CD4-positive, alpha-beta T cell treated with Interleukin-4 for 4 hours (primary cell): ENCODE measurements at regions not wholly inside any gene's neighbourhood (a gene's known extent, or its start where the extent isn't known, plus 50 kb on each side); places are given as distances from the start of the nearest gene placed in this dataset.

Experiments
- DNase-seq: peaks from one replicate; pipeline ENCODE4 v3.0.0-alpha.2; 2020

DNA sequence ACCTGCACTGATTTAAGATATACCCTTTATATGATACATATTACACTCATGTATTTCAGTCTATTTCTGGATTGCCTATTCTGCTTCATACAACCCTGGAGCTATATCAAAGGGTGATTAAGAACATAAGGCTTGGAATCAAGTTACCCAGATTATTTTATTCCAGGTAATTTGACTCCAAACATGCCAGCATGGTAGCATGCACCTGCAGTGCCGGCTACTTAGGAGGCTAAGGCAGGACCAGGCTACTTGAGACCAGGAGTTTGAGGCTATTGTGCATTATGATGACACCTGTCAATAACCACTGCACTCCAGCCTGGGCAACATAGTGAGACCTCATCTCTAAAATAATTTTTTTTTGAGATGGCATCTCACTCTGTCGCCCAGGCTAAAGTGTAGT, 50.4 kb upstream of the NEO1 start:
- DNase-seq = no peak

DNA sequence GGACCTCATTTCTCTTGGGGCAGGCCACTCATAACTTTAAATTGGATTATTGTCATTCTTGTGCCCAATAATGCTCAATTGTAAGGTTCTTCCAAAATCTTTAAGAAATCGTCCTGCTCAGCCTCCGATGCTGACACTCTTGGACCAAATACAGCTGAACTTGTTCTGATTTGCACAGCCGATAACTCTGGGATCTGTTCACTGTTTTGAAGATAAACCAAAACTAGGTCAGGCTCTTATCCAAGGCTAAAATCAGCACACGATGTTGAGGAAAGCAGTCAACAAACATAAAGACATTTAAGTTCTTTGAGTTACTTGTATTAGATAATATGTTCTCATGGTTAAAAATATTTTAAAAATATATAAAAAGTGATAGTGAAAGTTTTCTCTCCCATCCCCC, 52.0 kb upstream of the NEO1 start:
- no peak for DNase-seq

DNA sequence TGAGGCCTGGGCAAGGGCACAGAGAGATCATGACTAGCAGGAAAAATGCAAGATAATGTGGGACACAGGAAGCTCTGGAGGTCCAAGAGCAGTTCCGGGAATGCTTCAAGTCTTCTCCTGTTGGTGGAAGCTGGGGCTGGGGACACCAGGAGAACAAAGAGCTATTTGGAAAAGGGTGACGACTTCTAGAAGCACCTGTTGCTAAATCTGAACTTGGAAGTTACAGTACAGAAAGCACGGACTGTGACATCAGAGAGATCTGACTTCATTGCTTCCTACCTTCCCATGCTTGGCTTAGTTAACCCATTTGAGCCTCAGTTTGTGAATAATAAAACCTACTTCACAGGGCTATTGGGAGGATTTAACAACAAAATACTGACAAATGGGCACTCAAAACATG, 52.7 kb upstream of the NEO1 start:
- DNase-seq = no peak

DNA sequence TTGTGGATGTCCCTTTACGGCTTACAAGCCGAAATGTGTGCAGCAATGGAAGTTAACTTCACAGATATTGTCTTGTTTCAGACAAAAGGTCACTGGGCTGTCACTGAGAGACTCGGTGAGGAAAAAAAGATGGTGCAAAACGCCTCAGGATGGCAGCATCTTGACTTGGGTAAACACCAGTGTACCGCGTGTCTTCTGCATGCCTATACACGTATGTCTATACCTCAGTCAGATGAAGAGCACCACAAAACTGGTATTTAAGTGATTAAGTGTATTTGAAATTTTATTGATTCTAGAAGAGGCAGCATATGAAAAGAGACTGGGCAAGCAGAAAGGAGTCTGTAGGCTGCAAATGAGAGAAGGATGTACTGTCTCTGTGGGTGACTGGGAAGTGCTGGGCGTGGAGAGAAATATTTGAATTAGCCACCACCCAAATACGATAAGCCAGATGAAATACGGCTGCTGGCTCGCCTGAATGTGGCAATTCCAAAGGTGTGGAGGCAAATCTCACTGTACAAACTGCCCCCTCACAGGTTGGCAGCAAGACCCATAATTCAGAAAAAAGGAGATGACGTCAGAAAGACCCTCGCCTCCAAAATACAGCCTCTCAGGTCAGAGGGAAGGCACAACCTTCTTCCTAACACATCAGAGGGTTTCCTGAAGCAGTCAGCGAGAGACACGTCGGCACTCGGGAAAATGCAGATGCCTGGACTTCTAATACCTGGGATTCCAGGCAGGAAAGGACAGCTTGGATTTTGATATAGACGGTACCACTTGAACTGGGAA, 53.4 kb upstream of the NEO1 start:
- no peak for DNase-seq

DNA sequence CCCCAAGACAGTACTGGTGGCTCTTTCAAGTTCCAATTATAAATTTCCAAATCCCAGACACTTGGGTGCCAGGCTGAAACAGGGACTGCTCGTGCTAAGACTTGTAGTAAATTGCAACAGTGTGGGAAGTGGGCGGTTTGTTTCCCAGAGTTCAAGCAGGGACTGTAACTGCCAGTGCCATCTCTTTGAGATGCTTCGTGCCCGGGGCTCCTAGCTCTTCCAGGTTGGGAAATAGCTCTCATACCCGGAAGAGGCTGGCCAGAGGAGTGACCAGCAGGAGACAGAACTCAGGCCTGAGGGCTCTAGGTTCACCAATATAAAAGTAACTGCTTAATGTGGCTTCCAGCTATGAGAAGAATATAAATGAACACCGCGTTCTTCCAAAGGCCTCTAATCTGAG, 54.0 kb upstream of the NEO1 start:
- no peak for DNase-seq

DNA sequence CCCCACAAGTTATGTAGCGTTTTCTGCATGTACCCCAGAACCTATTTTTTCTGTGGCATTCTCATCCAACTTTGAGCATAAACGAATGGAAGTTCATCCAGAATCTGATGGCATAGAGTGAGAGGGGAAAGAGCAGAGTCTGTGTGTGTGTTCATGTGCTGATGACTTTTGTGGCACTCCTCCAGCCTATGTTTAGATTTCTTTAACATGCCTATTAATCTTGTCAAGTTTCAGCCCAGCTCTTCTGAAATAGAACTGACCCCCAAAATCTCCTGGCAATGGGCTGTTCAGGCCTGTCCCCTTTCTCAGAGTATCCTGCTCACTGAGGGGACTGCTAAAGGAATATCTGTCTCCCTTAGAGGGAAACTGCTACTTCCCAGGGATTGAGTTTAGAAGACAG, 56.4 kb upstream of the NEO1 start:
- no peak for DNase-seq

DNA sequence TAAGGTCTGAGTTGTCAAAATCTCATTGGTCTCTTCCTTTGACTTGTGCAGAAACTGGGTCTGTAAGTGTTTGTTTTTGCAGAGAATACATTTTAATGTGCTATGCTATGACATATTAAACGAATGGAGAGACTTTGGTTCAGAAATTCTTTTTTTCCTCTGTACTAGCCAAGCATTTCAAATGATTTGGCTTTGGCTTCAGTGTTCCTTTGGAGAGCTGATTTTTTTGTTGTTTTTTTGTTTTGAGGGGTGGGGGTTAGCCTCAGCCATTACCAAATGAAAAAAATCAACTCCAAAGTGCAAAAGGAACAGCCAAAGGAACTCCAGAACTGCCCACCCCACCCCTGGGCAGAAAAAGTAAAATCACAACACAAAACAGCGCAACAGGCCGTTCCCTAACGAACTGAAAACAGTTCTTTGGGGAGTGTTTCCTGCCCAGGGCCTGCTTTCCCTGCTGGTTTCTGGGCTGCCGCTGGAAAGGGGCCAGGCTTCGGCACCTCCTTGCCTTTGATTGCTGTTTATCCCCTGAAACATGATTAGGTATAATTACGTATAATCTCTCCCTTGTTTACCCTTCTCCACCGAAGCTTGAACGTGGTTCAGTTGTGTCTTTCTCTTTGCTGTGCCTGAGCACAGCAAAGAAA, 57.6 kb upstream of the NEO1 start:
- DNase-seq = no peak

DNA sequence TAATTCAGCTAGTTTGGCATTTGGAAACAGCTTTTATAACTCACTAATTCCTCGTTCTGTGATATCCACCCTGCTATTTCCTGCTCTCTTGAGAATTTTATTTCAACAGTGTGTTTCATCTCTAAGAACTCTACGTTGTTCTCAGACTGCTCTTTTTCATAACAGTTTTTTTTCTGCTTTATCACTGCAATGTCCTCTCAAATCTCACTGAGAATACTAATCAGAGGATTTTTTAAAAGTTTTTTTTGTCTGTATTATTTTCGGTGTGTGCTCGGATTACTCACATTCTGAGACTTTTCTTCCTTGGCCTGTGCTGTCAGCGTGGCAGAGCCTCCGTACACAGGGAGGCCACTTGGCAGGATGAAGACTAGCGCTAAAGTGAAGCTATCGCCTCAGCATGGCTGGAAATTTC, 59.4 kb upstream of the NEO1 start:
- no peak for DNase-seq

DNA sequence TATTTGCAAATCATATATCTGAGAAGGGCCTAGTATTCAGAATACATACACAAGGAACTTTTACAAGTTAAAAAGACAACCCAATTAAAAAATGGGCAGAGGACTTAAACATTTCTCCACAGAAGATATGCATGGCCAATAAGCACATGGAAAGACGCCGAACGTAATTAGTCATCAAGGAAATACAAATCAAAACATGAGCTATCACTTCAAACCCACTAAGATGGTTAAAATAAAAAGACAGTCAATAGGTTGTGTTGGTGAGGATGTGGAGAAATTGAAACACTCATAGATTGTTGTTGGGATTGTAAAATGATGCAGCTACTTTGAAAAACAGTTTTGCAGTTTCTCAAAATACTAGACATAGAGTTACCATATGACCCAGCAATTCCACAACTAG, 61.2 kb upstream of the NEO1 start:
- DNase-seq = no peak

DNA sequence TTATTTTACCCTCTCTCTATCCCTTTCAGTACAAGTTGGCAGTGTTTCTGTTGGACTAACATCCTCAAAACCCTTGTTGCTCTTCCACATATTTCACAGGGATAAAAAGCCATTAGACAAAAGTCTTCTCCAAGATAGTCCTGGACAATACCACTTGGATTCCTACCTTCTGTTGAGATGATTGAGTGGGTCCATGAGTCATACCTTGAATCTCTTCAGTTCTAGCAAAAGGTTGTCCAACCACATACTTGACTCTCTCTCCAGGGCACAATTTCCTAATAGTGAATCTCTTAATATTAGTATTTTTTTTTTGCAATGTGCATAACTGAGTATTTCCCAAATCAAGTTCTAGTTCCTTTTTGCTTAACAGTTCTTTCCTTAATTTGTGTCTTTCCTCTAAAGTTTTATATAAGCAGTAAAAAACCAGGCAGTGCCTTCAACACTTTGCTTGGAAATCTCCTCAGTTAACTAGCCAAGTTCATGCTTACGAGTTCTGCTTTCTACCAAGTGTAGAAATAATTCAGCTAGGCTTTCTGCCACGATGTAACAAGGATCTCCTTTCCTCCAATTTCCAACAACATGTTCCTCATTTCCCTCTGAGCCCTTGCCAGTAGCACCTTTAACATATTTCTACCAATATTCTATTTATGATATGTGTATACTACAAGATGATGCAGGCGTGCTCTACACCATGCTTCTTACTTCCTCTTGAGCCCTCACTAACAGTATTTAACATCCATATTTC, 68.3 kb upstream of the NEO1 start:
- DNase-seq = no peak

DNA sequence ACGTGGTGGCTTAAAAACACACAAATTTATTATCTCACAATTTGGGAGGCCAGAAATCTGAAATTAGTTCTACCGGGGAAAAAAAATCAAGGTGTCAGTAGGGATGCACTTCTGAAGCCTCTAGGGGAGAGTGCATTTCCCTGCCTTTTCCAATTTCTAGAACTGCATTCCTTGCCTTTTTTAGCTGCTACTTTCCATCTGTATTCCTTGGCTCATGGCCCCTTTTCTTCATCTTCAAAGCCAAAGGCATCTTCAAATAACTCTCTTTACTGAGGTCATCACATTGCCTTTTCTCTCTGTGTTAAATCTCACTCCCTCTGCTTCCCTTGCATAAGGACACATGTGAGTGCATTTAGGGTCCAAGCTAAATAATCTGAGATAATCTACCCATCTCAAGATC, 69.5 kb upstream of the NEO1 start:
- DNase-seq = no peak

DNA sequence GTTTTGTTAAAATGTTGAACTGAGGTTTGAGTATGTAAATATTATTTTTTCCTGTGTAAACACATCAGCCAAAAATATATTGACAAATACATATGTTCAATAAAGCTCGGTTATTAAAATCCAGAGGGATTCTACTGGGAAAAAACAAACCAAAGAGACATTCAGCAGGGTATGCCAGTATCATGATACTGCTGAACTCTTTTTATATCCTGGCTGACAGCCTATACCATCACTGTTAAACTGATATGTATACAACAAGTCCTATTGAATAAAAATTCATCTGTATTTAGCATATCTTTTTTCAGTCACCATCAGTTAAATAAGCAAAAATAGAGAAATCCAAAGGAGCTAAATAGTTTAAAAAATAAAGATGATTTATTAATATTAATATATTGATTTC, 71.6 kb upstream of the NEO1 start:
- no peak for DNase-seq

DNA sequence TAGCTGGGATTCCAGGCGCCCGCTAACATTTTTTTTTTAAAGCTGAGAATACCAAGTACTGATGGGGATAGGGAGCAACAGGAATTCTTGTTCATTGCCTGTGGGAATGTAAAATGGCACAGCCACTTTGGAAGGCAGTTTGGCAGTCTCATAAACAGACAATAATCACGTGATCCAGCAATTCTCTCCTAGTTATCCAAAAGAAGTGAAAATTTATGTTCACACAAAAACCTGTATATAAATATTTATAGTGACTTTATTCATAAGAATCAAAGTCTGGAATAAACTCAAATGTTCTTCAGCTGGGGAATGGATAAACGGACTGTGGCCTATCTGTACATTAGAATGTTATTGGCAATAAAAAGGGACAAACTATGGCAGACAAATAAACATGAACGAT, 72.5 kb upstream of the NEO1 start:
- DNase-seq = no peak

DNA sequence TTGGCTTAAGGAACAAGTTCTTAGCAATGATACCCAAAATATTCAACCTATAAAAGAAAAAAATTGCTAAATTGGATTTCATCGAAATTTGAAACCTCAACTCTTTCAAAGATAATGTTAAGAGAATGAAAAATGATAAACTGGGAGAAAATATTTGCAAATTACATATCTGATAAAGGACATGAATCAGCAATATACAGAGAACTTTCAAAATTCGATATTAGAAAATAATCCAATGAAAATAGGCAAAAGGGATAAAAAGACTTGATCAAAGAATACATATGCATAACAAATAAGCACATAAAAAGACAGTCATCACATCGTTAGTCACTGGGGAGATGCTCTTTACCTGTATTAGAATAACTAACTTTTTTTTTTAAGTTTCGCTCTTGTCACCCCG, 73.0 kb upstream of the NEO1 start:
- DNase-seq = no peak

DNA sequence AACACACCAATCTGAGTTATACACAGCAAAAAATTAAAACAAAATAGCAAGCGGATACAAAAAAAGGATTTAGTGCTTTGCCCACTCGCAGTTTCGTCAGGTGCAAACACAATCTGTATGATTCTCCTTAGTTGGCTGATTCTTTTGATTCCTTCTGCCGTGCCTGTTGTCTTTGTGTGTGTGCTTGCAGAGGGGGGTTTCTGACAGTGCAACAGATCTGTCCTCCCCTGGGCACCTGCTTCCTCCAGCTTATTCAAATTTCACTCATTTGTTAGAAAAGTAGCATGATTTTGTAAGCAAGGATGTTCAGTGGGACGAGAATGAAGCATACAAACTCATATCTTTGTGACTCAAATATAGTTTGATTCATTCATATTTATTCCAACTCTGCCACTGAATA, 74.0 kb upstream of the NEO1 start:
- DNase-seq = no peak

DNA sequence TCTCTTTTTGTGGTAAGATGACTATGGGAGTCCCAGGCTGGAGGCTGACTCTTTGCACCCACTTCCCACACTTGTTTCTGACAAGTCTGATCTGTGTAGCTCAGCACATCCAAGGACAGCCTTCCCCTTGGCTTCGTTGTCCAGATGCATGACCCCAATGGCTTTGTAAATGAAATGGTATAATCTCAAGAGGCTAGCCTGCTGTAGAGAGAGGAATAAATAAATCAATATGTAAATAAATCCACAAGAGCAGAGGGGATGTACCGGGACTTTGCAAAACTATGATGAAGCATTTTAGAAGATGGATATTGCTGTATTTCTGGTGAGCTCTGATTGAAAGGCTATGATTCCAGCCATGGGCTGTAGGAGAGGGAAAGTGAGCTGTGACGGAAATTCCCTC, 79.9 kb upstream of the NEO1 start:
- no peak for DNase-seq

DNA sequence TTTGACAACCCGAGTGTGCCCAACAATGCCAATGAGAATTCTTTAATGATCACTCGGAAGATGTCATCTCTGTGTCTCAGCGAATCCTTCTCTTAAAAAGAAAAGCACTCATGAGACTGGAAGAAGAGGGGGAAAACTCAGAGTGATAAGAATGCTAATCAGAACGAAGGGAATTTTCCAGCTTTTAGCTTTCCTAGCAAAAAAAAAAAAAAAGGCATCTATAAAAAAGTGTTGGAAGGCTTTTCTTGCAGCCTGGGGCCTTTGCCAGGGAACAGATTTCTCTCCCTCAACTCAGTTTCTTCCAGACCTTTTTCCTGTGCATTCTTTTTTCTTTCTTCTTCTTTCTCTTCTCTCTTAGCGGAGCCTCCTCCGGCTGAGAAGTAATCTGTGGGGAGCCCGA, 80.5 kb upstream of the NEO1 start:
- no peak for DNase-seq

DNA sequence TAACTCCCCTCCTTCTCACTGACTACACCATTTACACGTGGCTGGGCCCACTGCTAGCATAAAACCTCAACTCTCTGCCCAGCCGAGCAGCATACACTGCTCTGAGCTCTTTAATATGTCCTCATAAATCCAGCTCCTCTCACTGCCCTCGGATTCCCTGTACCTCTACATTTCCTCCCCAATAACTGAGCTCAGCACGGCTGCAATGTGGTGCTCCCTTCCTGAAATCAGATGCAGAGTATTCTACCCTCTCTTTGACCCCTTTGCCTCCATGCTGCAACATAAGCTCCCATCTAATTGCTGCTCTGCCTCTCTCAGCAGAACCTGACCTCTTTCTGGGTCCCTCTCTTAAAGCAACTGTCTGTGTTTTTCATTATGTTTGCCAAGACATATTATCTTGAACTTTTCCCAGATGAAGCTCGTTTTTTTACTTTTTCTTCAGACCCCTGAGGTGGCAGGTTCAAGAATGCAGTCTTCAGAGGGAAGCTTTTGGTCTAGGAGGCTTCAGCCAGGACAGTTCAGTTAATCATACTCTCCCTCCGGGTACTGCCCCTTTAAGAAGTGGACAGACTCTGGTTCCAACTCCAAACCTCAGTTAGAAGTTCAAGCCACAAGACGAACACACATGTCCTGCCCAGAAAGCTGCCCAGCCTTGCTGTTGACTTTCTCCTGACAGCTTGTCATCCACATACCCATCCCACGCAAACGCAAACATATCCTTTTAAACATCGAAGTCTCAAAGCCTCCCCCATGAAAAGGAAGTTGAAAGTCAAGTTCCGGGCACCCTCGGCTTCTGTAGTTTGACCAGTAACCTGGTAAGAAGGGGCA, 81.1 kb upstream of the NEO1 start:
- no peak for DNase-seq

DNA sequence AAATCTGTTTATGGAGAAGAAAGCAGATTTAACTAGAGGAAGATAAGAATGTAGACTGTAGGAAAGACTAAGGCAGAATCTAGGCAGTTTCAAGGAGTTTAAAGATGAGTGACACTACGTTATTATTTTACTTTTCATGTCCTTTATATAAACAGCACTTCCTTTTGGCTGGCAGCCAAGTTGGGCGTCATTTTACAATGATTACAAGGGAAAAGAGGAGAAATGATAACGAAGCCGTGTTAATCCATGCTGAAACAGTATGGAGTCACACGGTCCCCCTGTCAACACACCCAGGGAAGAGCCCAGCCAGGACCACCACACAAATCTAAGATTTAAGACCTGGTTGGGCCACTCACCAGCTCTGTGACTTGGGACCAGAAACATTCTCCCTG, 83.7 kb upstream of the NEO1 start:
- DNase-seq = no peak

DNA sequence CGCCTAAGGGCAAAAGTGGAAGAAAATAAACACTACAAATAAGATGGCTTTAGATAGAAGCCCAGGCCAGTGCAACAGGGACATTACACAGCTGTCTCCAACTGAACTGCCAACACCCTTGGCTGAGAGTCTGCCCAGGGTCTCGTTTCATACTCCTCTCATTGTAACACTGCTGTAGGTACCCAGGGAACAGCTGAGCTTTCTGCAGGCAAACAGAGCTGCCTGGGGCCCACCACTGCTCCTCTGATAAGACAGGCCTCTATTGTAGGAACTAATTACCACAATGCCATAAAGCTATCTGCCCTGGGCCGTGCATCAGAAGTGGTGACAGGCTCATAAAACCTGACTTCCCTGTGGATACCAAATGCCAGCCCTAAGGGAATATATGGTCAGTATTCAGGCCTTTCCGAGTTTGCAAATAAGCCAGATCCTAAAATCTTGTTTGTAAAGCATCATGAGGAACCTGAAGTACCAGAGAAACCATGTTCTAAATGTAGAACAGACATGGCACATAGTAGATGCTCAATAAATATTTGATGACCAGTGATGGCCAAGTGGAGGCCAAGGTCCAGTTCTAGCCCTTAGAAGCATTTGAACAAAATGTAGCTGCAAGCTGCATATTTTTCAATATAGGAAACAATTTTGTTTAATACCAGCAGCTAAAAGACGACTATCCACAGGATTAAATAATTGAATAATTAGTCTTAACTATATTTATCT, 84.3 kb upstream of the NEO1 start:
- DNase-seq = no peak

DNA sequence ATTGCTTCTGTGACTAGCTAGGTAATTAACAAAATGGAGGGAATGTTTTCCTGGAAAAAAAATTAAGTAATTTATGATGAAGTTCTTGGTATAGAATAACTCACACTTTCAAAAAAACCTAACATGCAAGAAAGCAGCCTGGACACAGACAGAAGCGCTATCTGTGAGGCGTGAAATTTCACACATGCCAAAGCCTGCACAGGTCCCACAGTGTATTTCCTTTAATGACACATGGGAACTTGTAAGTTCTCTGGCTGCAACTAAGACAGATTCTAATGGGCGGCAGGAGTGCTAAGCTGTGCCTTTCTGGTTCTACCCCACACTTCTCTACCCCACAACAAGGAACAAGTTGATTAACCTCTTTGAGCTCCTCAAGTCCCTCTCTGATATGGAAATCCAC, 84.9 kb upstream of the NEO1 start:
- peak; percentile 18 for DNase-seq

DNA sequence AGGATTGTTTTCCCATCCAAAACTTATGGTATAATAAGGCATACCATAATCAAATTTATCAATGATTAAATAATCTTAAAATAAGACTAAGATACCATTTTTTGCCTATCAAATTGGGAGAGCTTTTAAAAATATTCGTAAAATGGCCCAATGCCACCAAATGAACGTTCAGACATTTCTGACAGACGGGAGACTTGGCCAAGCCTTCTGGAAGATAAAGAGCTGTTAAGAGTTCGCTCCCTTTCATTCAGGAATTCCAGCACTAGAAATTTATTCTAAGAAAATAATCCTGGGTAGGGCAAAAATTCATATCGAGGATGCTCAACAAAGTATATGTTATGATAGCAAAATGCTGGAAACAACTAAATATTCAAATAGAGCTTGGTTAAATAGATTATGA, 85.6 kb upstream of the NEO1 start:
- no peak for DNase-seq

DNA sequence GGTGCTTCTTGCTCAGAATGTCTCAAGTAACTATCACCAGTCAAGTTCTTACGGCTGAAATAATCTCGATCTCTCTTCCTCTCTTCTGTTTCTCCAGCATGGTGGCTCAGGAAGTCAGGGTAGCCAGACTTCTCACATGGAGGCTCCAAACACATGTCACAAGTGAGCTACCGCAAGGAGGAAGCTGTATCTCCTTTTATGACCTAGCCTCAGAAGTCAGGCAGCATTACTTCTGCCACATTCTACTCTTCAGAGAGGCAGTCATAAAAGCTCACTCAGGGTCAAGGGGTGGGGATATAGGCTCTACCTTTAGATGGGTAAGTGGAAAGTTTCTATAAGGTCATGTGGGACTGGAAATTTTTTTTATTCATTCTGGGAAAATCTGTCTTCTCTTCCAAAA, 86.6 kb upstream of the NEO1 start:
- no peak for DNase-seq
